IPS-18c (cell line): ENCODE measurements at regions not wholly inside any gene's neighbourhood (a gene's known extent, or its start where the extent isn't known, plus 50 kb on each side); places are given as distances from the start of the nearest gene placed in this dataset.

Source experiments
- H3K4me3 ChIP-seq: 2 replicates; pipeline ENCODE4 v1.7.0; 2013; ENCODE audit warnings: low read depth, mild to moderate bottlenecking, low read length, moderate library complexity; ENCODE audit not compliant: insufficient read depth
- H3K9me3 ChIP-seq: one replicate; pipeline ENCODE4 v1.6.1; 2013; ENCODE audit warnings: mild to moderate bottlenecking, low read length, moderate library complexity; ENCODE audit not compliant: control insufficient read depth, insufficient read depth

DNA sequence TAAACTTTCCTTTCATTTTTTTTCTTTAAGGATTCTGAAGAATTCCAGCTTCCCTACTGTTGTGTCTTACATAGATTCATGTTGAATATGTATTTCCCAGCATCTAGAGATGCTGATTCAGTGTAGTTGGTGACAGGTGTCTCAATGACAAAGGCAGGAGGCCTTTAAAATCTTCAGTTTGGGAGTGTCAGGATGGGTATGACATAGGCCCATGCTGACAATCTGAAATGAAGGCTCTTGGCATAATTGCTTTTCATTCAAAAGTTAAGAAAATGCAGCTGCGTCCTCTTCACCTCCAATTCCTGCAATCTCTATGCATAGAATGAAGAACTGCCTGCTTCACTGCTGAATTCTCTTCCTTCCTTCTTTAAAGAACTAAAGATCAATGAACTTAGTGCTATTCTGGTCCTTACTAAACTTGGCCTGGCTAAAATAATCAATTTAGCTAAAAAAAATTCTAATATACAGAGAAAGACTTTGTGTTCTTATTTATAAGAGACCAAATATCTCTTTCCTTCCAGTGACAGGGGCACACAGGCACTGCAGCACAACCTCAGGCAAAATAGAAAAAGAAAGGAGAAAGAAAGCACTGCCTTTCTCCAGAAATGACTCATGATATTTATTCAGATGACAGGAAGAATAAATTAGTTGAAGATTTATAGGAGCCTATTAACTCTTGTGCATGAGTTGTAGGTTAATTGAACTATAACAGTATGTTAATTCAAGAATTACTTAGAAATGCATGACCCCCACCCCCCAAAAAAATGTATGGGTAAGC, 152.6 kb upstream of the GBE1 start:
- no peaks in the 10 kb centered on the region for H3K9me3 ChIP-seq
- no peak overlapping the region for H3K4me3 ChIP-seq

DNA sequence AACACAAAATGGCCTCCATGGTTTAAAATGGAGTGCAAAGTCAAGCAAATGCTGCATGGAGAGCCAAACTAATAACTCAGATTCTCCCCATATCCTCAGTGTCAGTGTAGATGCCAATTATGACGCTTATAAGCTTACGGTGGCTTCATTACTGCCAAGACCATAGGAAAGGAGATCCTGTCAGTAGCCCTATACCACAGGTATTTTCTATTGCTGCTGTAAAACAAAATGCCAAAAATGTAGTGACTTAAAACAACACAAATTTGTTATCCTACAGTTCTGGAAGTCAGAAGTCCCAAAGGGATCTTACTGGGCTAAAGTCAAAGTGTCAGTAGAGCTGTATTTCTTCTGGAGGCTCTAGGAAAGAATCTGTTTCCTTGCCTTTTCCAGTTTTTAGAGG, 149.8 kb upstream of the GBE1 start:
- Histone ChIP-seq H3K9me3 (no peaks in the 10 kb centered on the region), H3K4me3 (no peak overlapping the region)

- Histone ChIP-seq H3K4me3 (no peak overlapping the region), H3K9me3 (no peaks in the 10 kb centered on the region)
Observed at GRCh38 chr3:81910244-81910852, 148.9 kb upstream of the GBE1 start.

GRCh38 chr3:81909796-81910195, 148.4 kb upstream of the GBE1 start:
- Histone ChIP-seq H3K4me3 (no peak overlapping the region), H3K9me3 (no peaks in the 10 kb centered on the region)

GRCh38 chr3:81908561-81908960, 147.1 kb upstream of the GBE1 start:
- no peaks in the 10 kb centered on the region for H3K9me3 ChIP-seq
- no peak overlapping the region for H3K4me3 ChIP-seq

DNA sequence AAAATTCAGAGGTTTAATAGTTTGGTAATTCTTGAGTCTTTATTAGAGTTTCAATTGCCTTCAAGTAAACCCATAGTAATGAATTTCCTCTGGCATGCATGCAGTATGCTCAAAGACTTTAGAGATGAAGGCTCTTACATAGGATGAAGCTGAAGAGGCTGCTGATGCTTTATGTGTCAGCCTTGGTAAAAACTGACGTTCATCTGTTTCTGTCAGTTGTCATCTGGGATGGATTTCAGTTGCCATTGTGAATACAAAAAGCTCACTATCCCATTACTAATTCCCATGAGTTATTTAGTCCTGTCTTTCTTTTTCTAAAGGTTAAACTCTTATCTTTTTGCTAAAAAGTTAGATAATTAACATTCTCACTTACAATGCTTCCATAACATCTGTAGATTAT, 136.9 kb upstream of the GBE1 start:
- H3K9me3 ChIP-seq = no peaks in the 10 kb centered on the region
- no peak overlapping the region for H3K4me3 ChIP-seq

GRCh38 chr3:81894598-81894997, 133.2 kb upstream of the GBE1 start:
- H3K9me3 ChIP-seq = no peaks in the 10 kb centered on the region
- no peak overlapping the region for H3K4me3 ChIP-seq

- Histone ChIP-seq H3K9me3 (no peaks in the 10 kb centered on the region), H3K4me3 (no peak overlapping the region)
Observed at GRCh38 chr3:81891055-81891895, 129.8 kb upstream of the GBE1 start.

DNA sequence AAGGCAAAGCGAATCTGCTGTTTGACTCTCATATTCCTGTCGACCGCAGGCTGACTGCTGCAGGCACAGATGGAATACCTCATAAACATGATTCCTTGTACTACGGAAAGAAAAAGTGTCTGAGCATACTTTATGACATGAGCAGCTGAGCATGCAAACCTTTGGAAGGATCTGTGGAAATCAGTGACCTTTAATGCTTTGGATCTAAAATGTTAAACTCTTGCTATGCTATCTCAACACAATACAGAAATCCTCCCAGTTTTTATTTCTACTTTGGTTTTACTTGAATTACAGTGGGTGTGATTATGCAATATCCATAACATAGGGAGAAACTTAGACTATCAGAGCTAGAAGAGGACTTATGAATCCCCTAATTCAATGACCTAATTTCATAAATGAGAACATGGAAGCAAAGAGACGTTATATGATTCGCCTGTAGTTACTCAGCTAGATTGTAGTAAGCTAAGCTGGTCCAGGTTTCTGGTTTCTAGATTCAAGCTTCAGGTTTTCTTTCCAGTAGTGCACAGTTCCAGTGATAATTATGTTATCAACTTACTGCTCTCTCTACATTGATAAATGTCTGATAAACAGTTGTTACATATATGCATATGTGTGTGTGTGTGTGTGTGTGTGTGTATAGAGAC, 127.6 kb upstream of the GBE1 start:
- H3K4me3 ChIP-seq = no peak overlapping the region
- no peaks in the 10 kb centered on the region for H3K9me3 ChIP-seq

- H3K4me3 ChIP-seq = no peak overlapping the region
- no peaks in the 10 kb centered on the region for H3K9me3 ChIP-seq
Observed at GRCh38 chr3:81887448-81887847, 126.0 kb upstream of the GBE1 start.

DNA sequence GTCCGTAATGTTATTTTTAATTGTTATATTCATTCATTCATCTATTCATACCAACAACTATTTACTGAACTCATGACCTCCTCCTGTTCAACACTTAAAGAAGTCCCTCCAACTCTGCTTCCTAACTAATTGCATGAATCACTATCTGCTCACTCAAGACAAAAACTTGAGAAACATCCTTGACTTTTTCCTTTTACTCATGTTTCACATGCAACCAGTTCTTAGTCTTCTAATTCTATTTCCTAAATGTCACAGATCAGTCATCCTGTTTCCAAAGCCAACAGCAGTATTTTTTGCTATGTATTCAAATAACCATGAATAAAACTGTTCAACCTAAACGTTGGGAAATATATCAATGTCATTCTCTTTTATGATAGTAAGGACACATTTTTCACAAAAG, 124.6 kb upstream of the GBE1 start:
- Histone ChIP-seq H3K4me3 (no peak overlapping the region), H3K9me3 (no peaks in the 10 kb centered on the region)

- H3K9me3 ChIP-seq = no peaks in the 10 kb centered on the region
- H3K4me3 ChIP-seq = no peak overlapping the region
Observed at GRCh38 chr3:81884791-81885190, 123.3 kb upstream of the GBE1 start.

- Histone ChIP-seq H3K4me3 (no peak overlapping the region), H3K9me3 (peaks cover 6% of the 10 kb centered on the region)
Observed at GRCh38 chr3:81876826-81877225, 115.4 kb upstream of the GBE1 start.

DNA sequence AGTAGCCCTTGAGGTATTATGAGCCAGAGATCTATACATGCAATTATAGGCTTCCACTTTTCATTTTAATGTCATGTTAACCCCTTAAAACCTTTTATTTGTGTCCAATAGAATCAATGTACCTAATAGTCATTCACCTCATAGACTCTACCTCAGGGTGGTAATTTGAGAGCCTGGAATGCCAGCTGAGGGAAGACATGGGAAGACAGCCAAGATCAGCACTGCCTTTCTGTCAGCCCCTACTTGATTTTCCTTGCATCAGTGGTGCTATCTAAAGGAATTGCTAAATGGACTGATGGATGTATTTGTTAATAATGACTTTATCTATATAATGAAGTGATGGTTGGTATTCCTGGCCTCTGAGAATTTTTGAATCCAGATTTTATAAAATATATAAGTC, 113.3 kb upstream of the GBE1 start:
- Histone ChIP-seq H3K9me3 (peaks cover 6% of the 10 kb centered on the region), H3K4me3 (no peak overlapping the region)

DNA sequence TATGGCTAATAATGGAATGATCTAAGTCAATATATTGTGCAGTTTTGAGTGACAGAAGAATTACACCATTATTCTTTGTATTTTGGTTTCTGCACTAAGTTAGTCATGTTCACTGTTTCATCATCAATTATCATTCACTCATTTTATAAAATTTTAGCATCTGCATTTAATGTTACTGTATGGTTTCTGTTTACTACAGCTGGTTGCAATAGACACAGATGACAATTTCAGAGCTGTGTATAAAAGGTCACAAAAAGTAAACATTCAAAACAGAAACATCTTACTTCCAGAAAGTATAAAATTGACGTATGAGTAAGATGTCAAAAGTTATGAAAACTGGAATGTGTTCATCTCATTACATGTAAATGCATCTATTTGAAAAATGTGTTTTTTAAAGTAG, 111.1 kb upstream of the GBE1 start:
- H3K9me3 ChIP-seq = no peaks in the 10 kb centered on the region
- no peak overlapping the region for H3K4me3 ChIP-seq

GRCh38 chr3:81871358-81872155, 110.1 kb upstream of the GBE1 start:
- Histone ChIP-seq H3K9me3 (no peaks in the 10 kb centered on the region), H3K4me3 (no peak overlapping the region)

DNA sequence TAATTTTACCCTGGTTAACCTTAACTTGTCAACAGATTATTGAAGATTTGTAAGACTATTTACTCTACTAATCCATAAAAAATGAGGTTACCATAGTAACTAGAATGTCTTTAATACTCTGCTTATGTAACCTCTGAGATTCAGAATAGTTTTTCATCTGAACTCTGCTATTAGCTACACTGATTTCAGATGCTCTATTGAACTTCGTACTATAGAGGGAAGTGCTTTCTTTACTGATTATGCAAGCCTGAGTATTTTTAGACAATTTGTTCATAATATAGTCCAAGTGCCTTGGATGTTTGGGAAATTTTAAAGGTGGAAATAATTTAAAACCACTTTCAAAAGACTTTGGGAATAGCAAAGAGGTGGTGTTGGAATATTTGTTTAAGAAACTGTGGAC, 107.9 kb upstream of the GBE1 start:
- no peak overlapping the region for H3K4me3 ChIP-seq
- H3K9me3 ChIP-seq = no peaks in the 10 kb centered on the region
